Astrocyte (in vitro differentiated cells and primary cell): ENCODE measurements at regions not wholly inside any gene's neighbourhood (a gene's known extent, or its start where the extent isn't known, plus 50 kb on each side); places are given as distances from the start of the nearest gene placed in this dataset.

Experiments
- DNase-seq: peaks from one replicate; pipeline ENCODE4 v3.0.0-alpha.2; 2010; ENCODE audit warnings: low read depth
- FAIRE-seq: peaks from 2 replicates; lab custom pipeline; 2011; peaks lifted over from hg19 to GRCh38; lab: Jason Lieb, UNC
- H2AFZ ChIP-seq: 2 replicates; pipeline ENCODE4 v1.6.0; 2012; ENCODE audit warnings: low read depth, low read length, inconsistent platforms
- H3K27ac ChIP-seq: 2 replicates; pipeline ENCODE4 v1.5.1; 2011; ENCODE audit warnings: low read depth, low read length, inconsistent platforms
- H3K27me3 ChIP-seq: 2 replicates; pipeline ENCODE4 v1.6.0; 2011; ENCODE audit warnings: low read length, inconsistent platforms; ENCODE audit not compliant: insufficient read depth
- H3K36me3 ChIP-seq: 2 replicates; pipeline ENCODE4 v1.5.1; 2011; ENCODE audit warnings: low read length, inconsistent platforms; ENCODE audit not compliant: insufficient read depth
- H3K4me1 ChIP-seq: 2 replicates; pipeline ENCODE4 v1.5.1; 2011; ENCODE audit warnings: low read length, inconsistent platforms; ENCODE audit not compliant: insufficient read depth
- H3K4me2 ChIP-seq: 2 replicates; pipeline ENCODE4 v1.6.0; 2012; ENCODE audit warnings: low read length, inconsistent platforms
- H3K4me3 ChIP-seq: 2 replicates; pipeline ENCODE4 v1.5.1; 2011; ENCODE audit warnings: low read depth, mild to moderate bottlenecking, low read length, inconsistent platforms; ENCODE audit not compliant: insufficient read depth
- H3K79me2 ChIP-seq: 2 replicates; pipeline ENCODE4 v1.6.0; 2012; ENCODE audit warnings: mild to moderate bottlenecking, low read length, inconsistent platforms; ENCODE audit not compliant: insufficient read depth
- H3K9ac ChIP-seq: 2 replicates; pipeline ENCODE4 v1.6.0; 2012; ENCODE audit warnings: mild to moderate bottlenecking, low read length, inconsistent platforms
- H3K9me3 ChIP-seq: 2 replicates; pipeline ENCODE4 v1.5.1; 2012; ENCODE audit warnings: low read depth, mild to moderate bottlenecking, low read length, inconsistent platforms; ENCODE audit not compliant: insufficient read depth
- H4K20me1 ChIP-seq: 2 replicates; pipeline ENCODE4 v1.6.0; 2012; ENCODE audit warnings: low read length, inconsistent platforms; ENCODE audit not compliant: insufficient read depth
- H3K27ac Mint-ChIP-seq: one replicate; pipeline ENCODE4 v1.8.0; 2021; ENCODE audit warnings: mild to moderate bottlenecking, mixed read lengths; ENCODE audit not compliant: unreplicated experiment
- H3K27me3 Mint-ChIP-seq: one replicate; pipeline ENCODE4 v1.8.0; 2021; ENCODE audit warnings: low read depth, mixed read lengths; ENCODE audit not compliant: unreplicated experiment
- H3K36me3 Mint-ChIP-seq: one replicate; pipeline ENCODE4 v1.8.0; 2021; ENCODE audit warnings: low read depth, mixed read lengths; ENCODE audit not compliant: unreplicated experiment
- H3K4me1 Mint-ChIP-seq: one replicate; pipeline ENCODE4 v1.8.0; 2021; ENCODE audit warnings: low read depth, mixed read lengths; ENCODE audit not compliant: unreplicated experiment
- H3K4me3 Mint-ChIP-seq: one replicate; pipeline ENCODE4 v1.8.0; 2021; ENCODE audit warnings: mild to moderate bottlenecking, moderate library complexity, mixed read lengths; ENCODE audit not compliant: unreplicated experiment
- H3K9me3 Mint-ChIP-seq: one replicate; pipeline ENCODE4 v1.8.0; 2021; ENCODE audit warnings: mild to moderate bottlenecking, mixed read lengths; ENCODE audit not compliant: unreplicated experiment
- CTCF ChIP-seq: IDR thresholded peaks from 2 replicates; pipeline ENCODE4 v1.5.1; 2011; ENCODE audit warnings: low read depth, mild to moderate bottlenecking, inconsistent platforms, low read length, moderate library complexity; ENCODE audit not compliant: insufficient read depth
- EZH2 ChIP-seq: IDR thresholded peaks from 2 replicates; pipeline ENCODE4 v1.6.1; 2012; ENCODE audit warnings: mild to moderate bottlenecking, low read length, inconsistent platforms; ENCODE audit not compliant: insufficient read depth

- FAIRE-seq (no peak), DNase-seq (no peak)
- Mint-ChIP-seq H3K4me3 (no peak overlapping the region), H3K27ac (no peak overlapping the region), H3K4me1 (peaks cover 36% of the 10 kb centered on the region), H3K9me3 (peaks cover 11% of the 10 kb centered on the region), H3K36me3 (no peaks in the 10 kb centered on the region), H3K27me3 (peaks cover 10% of the 10 kb centered on the region)
- Histone ChIP-seq H3K4me2 (no peak overlapping the region), H3K27me3 (no peaks in the 10 kb centered on the region), H3K27ac (no peak overlapping the region), H3K36me3 (no peaks in the 10 kb centered on the region), H3K4me3 (no peak overlapping the region), H3K9me3 (no peaks in the 10 kb centered on the region), H3K9ac (no peak overlapping the region), H3K79me2 (no peaks in the 10 kb centered on the region), H4K20me1 (no peaks in the 10 kb centered on the region), H3K4me1 (no peaks in the 10 kb centered on the region), H2AFZ (no peak overlapping the region)
- no peak for TF ChIP-seq CTCF
- TF ChIP-seq EZH2: no peak
These were observed 381.4 kb downstream of the GADD45G start for GRCh38 chr9:89986190-89986589.

DNA sequence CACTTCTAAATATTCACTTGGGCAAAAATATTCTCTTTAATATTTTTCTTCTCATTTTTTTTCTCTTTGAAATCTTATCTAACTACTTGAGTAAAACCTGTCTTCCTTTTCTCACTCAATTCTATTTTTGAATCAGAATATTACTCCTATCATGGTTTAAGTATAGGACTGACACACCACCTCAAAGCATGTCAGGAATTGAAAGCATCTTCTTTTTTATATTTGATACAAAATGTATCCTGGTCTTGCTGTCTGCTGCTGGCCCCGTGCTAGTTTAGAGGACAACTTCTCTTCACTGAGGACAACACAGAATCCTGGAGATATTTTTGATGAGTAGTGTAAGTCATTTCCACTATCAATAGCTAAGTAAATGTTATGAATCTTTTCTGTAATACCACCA is 383.6 kb downstream of the GADD45G start:
- no peak for DNase-seq
- Mint-ChIP-seq H3K36me3 (no peaks in the 10 kb centered on the region), H3K27me3 (peaks cover 10% of the 10 kb centered on the region), H3K9me3 (peaks cover 2% of the 10 kb centered on the region), H3K4me3 (no peak overlapping the region), H3K4me1 (peaks cover 35% of the 10 kb centered on the region), H3K27ac (peak overlapping the region; percentile 20)
- Histone ChIP-seq H3K4me1 (no peaks in the 10 kb centered on the region), H3K9me3 (no peaks in the 10 kb centered on the region), H3K79me2 (no peaks in the 10 kb centered on the region), H3K27ac (no peak overlapping the region), H4K20me1 (no peaks in the 10 kb centered on the region), H2AFZ (no peak overlapping the region), H3K27me3 (no peaks in the 10 kb centered on the region), H3K9ac (no peak overlapping the region), H3K36me3 (no peaks in the 10 kb centered on the region), H3K4me3 (no peak overlapping the region), H3K4me2 (no peak overlapping the region)
- FAIRE-seq: no peak
- no peak for TF ChIP-seq EZH2
- no peak for TF ChIP-seq CTCF

- TF ChIP-seq CTCF: no peak
- TF ChIP-seq EZH2: no peak
- no peak for FAIRE-seq
- no peak overlapping the region for H3K4me2 ChIP-seq
These were observed 386.5 kb downstream of the GADD45G start for GRCh38 chr9:89991204-89991790.

More at GRCh38 chr9:89991204-89991790, 386.5 kb downstream of the GADD45G start:
- Histone ChIP-seq H3K27me3 (peaks cover 5% of the 10 kb centered on the region), H3K79me2 (no peaks in the 10 kb centered on the region), H3K4me3 (no peak overlapping the region), H3K4me1 (no peaks in the 10 kb centered on the region), H4K20me1 (no peaks in the 10 kb centered on the region), H3K36me3 (no peaks in the 10 kb centered on the region), H3K9me3 (no peaks in the 10 kb centered on the region), H2AFZ (no peak overlapping the region), H3K27ac (no peak overlapping the region), H3K9ac (no peak overlapping the region)
- Mint-ChIP-seq H3K4me1 (peaks cover 19% of the 10 kb centered on the region), H3K27ac (no peak overlapping the region), H3K9me3 (no peaks in the 10 kb centered on the region), H3K36me3 (no peaks in the 10 kb centered on the region), H3K4me3 (no peak overlapping the region), H3K27me3 (peaks cover 16% of the 10 kb centered on the region)
- DNase-seq: no peak
